ENCODE measurements at regions not wholly inside any gene's neighbourhood (a gene's known extent, or its start where the extent isn't known, plus 50 kb on each side); places are given as distances from the start of the nearest gene placed in this dataset.
"Not testable (repeated sequence)": the region's sequence is repeated elsewhere in the genome, so short reads cannot be mapped to it uniquely, and the experiment has no call there.

DNA sequence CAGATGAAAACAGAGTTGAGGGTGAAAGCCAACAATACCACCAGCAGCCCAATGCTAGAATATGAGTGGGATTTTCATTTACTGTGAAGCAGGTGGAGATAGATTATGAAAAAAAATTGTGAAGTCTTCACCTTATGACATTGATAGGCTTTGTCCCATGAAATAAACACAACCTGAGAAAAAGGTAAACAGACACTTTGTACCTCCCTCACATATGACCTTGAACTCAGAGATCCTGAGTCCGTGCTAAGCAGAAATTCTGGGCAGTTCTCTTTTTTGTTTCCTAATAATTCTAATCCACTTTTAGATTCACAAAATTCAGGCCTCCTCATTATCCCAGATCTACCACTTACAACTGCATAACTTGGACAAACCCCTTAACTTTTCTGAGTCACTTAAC lies 127.3 kb upstream of the RORB start:
- DNase-seq: no peak

DNA sequence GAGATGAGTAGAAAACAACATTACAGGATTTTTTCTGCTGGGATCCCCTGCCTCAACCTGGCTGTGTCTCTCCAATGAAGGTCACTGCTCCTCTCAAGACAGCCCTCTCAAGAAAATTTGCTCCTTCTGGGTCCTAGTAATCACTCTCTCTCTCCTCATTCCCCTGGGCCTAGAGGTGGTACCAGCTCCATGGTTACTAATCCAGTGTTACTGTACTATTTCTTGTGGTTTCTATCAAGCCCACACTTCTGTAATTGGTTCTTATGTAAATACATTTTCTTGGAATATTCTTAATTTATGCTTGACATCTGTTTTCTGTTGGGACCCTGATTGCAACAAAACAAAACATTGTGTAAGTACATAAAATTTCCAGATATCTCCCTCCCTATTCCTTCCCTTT lies 123.8 kb upstream of the RORB start:
- no peak for DNase-seq

GRCh38 chr9:74379718-74380117 lies 117.4 kb upstream of the RORB start:
- peak; percentile 15 for DNase-seq

DNA sequence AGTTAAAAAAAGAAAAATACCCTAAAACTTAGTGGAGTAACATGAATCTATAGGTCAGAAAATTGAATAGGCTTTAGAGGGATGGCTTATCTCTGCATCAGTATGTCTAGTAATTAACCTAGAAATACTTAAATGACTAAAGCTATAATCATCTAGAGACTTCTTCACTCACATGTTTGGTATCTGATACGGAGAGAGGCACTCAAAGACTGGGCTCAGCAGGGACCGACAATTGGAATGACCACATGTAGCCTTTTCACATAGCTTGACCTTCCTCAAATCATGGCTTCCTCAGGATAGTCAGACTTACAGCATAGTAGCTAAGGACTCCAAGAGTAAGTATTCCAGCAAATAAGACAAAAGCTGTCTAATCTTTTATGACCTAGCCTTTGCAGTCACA lies 105.3 kb upstream of the RORB start:
- DNase-seq: no peak

DNA sequence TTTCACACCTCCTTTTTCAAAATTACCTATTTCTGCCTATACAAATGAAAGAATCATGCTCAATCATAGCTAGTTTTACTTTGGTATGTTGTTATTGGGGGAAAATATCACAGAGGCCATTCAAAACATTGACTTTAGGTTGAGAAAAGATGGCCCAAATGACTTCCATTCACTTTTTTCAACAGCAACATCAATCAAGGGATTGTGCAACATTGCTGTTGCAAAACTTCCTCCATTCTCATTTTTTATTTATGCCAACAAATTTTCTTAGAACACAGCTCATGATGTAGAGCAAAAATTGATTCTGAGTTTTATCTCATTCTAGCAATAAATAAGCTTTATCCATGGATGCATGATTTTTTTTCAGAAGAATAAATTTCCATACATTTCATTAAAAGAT lies 93.6 kb upstream of the RORB start:
- DNase-seq: no peak

- no peak for DNase-seq
Measured at GRCh38 chr9:74404620-74405019, 92.5 kb upstream of the RORB start.

- no peak for DNase-seq
Measured at GRCh38 chr9:74407166-74407565, 90.0 kb upstream of the RORB start.

DNA sequence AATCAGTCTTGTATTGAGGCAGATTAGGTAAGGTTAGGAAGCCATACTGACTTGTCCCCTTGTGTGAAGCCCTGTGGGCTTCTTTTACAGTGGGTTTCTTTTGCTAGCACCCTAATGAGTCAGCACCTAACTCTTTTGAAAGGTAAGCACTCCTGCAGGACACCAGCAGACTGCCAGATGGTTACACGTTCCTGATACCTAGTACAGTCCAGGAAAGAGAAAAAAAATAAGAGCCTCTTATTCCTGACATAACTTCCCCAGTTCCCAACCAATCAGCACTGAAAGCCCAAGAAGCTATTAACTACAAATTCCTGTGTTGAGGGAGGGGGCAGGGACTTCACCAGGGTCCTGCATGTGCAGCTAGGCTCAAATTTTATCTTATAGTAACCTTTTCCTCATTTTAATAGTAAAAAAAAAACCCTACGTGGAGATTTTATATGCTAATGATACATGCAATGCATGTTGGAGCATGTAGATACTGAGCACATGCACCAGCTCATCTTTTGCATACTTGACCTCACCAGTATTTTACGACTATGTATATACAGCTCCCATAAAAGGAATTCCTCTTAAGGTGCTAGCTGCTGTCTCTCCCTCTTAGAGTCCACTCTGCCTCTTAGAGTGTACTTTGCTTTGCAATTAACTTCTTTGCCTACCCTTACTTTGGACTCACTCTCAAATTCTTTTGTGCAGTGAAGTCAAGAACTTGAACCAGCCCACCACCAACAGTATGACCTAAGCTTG lies 84.7 kb upstream of the RORB start:
- DNase-seq: no peak

GRCh38 chr9:74413876-74414275 lies 83.3 kb upstream of the RORB start:
- DNase-seq: no peak

DNA sequence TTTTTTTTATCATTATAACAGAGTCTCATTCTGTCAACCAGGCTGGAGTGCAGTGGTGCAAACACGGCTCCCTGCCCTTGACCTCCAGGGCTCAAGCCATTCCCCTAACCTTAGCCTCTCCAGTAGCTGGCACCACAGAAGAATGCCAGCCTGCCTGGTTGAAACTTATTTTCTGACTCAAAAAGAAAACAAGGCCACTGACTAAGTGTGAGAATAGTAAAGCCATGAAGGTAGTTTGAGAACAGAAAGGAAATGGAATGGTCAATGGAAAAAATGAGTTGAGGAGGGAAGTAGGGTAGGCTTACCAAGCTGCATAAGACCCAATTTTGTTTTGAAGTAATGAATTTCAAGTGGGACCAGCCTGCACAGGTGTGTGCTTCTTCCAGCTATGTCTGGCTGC lies 82.8 kb upstream of the RORB start:
- no peak for DNase-seq

GRCh38 chr9:74415995-74416394 lies 81.1 kb upstream of the RORB start:
- no peak for DNase-seq

GRCh38 chr9:74424488-74424887 lies 72.6 kb upstream of the RORB start:
- DNase-seq: not testable (repeated sequence)

DNA sequence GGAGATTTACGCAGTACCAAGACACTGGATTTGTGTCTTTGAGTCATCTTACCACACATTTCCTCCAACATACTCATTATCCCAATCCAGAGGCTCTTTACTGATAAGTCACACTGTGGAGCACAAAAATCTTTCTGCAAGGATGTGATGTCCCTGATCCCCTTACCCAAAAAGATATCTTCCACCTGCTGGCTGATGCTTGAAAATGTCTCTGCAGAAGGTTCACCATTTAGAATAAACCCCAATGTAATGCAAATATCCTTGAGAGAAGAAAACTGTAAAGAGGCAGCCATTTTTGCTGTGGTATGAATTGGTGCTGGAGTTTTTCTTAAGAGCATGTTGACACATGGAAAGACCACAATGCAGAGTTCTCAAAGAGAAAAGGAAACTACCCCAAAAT lies 65.7 kb upstream of the RORB start:
- no peak for DNase-seq

GRCh38 chr9:74443036-74443750 lies 53.9 kb upstream of the RORB start:
- DNase-seq: no peak

DNA sequence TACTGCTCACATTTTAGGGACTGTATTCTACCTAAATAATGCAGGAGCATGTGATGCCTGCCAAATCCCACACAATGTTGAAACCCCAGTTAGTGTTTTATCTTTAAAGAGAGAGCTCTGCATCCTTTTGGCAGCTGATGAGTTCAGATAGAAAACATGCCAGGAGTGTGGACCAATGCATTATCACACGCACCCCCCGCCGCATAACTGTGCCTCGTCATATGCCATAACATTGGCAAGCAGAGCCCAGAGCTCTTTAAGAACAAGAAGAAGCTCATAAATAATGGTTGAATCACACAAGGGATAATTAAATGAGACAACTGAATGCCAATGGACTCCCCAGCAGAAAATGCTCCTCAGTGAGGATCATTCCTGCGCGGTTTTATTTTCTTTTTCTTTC lies 52.8 kb upstream of the RORB start:
- peak; percentile 17 for DNase-seq
